ENCODE measurements at regions not wholly inside any gene's neighbourhood (a gene's known extent, or its start where the extent isn't known, plus 50 kb on each side); places are given as distances from the start of the nearest gene placed in this dataset.

DNA sequence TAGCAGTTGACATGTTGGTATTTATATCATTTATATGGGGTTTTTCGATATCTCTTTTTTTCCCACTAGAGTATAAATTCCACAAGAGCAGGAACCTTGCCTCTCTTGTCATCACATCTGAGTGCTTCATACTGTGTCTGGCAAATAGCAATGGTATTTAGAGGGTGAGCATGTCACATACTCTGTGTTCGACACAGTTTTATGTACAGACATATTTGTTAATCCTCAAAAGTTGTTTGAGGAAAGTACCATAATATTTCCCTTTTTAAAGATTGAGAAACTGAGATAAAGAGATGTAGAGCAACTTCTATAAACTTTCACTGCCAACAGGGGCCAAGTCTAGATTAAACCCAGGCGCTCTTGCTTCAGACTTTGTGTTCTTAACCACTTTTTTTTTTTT is 324.6 kb upstream of the PDGFD start:
- TF ChIP-seq POLR2A (IDR thresholded peaks at IDR 0.05; ENCODE audit: low read depth) (no peak), EP300 (IDR thresholded peaks at IDR 0.05) (no peak)
- TF ChIP-seq, protein P1, sequence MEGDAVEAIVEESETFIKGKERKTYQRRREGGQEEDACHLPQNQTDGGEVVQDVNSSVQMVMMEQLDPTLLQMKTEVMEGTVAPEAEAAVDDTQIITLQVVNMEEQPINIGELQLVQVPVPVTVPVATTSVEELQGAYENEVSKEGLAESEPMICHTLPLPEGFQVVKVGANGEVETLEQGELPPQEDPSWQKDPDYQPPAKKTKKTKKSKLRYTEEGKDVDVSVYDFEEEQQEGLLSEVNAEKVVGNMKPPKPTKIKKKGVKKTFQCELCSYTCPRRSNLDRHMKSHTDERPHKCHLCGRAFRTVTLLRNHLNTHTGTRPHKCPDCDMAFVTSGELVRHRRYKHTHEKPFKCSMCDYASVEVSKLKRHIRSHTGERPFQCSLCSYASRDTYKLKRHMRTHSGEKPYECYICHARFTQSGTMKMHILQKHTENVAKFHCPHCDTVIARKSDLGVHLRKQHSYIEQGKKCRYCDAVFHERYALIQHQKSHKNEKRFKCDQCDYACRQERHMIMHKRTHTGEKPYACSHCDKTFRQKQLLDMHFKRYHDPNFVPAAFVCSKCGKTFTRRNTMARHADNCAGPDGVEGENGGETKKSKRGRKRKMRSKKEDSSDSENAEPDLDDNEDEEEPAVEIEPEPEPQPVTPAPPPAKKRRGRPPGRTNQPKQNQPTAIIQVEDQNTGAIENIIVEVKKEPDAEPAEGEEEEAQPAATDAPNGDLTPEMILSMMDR (IDR thresholded peaks at IDR 0.05) = no peak

Data from esophagus muscularis mucosa (tissue), 4 donors.